ENCODE measurements at regions not wholly inside any gene's neighbourhood (a gene's known extent, or its start where the extent isn't known, plus 50 kb on each side); places are given as distances from the start of the nearest gene placed in this dataset.

- H3K27me3 ChIP-seq (ENCODE audit: insufficient read depth, low read depth, severe bottlenecking) = peaks cover 4% of the 10 kb centered on the region
- no peak overlapping the region for H3K4me3 ChIP-seq (ENCODE audit: low read depth, low read length)
- DNase-seq = no peak
- no peaks in the 10 kb centered on the region for H3K36me3 ChIP-seq
- H3K27ac ChIP-seq = no peak overlapping the region
- TF ChIP-seq, protein P1, sequence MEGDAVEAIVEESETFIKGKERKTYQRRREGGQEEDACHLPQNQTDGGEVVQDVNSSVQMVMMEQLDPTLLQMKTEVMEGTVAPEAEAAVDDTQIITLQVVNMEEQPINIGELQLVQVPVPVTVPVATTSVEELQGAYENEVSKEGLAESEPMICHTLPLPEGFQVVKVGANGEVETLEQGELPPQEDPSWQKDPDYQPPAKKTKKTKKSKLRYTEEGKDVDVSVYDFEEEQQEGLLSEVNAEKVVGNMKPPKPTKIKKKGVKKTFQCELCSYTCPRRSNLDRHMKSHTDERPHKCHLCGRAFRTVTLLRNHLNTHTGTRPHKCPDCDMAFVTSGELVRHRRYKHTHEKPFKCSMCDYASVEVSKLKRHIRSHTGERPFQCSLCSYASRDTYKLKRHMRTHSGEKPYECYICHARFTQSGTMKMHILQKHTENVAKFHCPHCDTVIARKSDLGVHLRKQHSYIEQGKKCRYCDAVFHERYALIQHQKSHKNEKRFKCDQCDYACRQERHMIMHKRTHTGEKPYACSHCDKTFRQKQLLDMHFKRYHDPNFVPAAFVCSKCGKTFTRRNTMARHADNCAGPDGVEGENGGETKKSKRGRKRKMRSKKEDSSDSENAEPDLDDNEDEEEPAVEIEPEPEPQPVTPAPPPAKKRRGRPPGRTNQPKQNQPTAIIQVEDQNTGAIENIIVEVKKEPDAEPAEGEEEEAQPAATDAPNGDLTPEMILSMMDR (IDR thresholded peaks at IDR 0.05; ENCODE audit: low read depth, low read length) = 0 out of 2 replicates have a peak, but pooled peaks have one; percentile 6
- H3K9me3 ChIP-seq (ENCODE audit: severe bottlenecking) = no peaks in the 10 kb centered on the region
These were observed 606.2 kb downstream of the KLHL13 start for GRCh38 chrX:117510453-117510852.

- DNase-seq = no peak
- no peaks in the 10 kb centered on the region for H3K9me3 ChIP-seq (ENCODE audit: severe bottlenecking)
- no peaks in the 10 kb centered on the region for H3K36me3 ChIP-seq
- H3K27ac ChIP-seq = no peak overlapping the region
- no peak overlapping the region for H3K4me3 ChIP-seq (ENCODE audit: low read depth, low read length)
- H3K27me3 ChIP-seq (ENCODE audit: insufficient read depth, low read depth, severe bottlenecking) = peaks cover 6% of the 10 kb centered on the region
- TF ChIP-seq, protein P1 (IDR thresholded peaks at IDR 0.05; ENCODE audit: low read depth, low read length) = no peak
These were observed 608.6 kb downstream of the KLHL13 start for GRCh38 chrX:117508021-117508420.

DNA sequence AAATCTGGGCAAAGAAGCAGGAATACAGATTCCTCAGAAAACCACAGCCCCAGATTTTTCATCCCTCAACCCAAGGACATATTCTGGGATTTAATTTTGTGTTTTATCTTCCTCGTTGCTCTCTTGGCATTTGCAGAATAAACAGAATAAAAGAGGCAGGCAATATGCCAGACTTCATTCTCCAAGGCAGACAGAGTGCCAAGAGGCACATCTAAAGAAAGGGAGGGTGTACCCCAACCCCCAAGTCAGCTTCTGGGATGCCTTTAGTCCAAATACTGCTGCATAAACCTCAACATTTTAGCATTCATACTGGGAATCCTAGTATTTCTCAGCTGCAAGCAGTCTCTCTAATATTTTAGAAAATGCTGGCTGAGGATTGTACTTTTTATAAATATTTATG is 629.2 kb downstream of the KLHL13 start:
- Histone ChIP-seq H3K27me3 (ENCODE audit: insufficient read depth, low read depth, severe bottlenecking) (peaks cover 5% of the 10 kb centered on the region), H3K9me3 (ENCODE audit: severe bottlenecking) (no peaks in the 10 kb centered on the region), H3K36me3 (no peaks in the 10 kb centered on the region), H3K27ac (no peak overlapping the region), H3K4me3 (ENCODE audit: low read depth, low read length) (no peak overlapping the region)
- no peak for DNase-seq
- TF ChIP-seq, protein P1 (IDR thresholded peaks at IDR 0.05; ENCODE audit: low read depth, low read length) = no peak

DNA sequence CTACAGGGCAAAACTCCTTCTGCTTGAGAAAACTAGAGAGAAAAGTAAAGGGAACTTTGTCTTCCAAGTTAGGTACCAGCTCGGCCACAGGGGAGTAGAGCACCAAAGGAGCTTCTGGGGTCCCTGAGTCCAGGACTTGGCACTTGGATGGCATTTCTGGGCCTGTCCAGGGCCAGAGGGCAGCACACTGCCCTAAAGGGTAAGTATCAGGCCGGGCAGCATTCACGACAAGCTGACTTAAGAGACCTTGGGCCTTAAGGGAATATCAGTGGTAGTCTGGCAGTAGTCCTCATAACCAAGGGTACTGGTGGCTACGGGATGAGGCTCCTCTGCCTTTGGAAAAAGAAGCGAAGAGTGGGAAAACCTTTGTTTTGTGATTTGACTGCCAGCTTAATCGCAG is 632.7 kb downstream of the KLHL13 start:
- Histone ChIP-seq H3K36me3 (no peaks in the 10 kb centered on the region), H3K4me3 (ENCODE audit: low read depth, low read length) (no peak overlapping the region), H3K9me3 (ENCODE audit: severe bottlenecking) (no peaks in the 10 kb centered on the region), H3K27me3 (ENCODE audit: insufficient read depth, low read depth, severe bottlenecking) (peaks cover 2% of the 10 kb centered on the region), H3K27ac (no peak overlapping the region)
- DNase-seq = no peak
- TF ChIP-seq, protein P1 (IDR thresholded peaks at IDR 0.05; ENCODE audit: low read depth, low read length) = no peak

DNA sequence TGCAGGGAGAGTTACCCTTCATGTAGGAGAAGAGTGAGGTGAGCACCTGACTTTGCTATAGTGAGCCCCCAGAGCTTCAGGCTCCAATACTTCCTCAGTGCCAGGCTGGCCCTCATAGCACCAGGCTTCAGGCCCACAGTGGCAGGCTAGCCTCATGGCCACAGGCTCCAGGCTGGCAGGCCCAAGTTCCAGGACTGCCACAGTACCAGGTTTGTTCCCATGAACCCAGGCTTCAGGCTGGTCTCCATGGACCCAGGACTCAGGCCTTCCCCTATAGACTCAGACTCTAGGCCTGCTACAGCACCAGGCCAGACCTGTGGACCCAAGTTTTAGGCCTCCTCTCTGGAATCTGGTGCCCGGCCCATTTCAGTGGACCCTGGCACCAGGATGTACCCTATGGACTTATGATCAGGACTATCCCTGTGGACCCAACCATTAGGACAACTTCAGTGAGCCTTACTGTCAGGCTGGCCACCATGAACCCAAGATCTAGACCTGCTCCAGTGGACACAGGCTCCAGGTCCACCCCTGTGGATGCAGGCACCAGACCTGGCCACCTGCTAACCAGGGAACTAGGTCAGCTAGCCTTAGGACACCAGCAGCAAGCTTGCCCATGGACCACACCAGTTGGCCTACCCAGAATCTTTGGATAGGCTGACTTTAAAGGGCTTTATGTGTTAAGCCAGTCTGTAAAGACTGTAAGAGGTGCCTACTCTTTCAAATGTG is 658.2 kb downstream of the KLHL13 start:
- Histone ChIP-seq H3K27me3 (ENCODE audit: insufficient read depth, low read depth, severe bottlenecking) (no peaks in the 10 kb centered on the region), H3K27ac (no peak overlapping the region), H3K4me3 (ENCODE audit: low read depth, low read length) (no peak overlapping the region), H3K9me3 (ENCODE audit: severe bottlenecking) (peaks cover 2% of the 10 kb centered on the region), H3K36me3 (no peaks in the 10 kb centered on the region)
- DNase-seq = no peak
- TF ChIP-seq, protein P1 (IDR thresholded peaks at IDR 0.05; ENCODE audit: low read depth, low read length) = no peak

GRCh38 chrX:117455787-117456186 is 660.8 kb downstream of the KLHL13 start:
- TF ChIP-seq, protein P1 (IDR thresholded peaks at IDR 0.05; ENCODE audit: low read depth, low read length) = no peak
- Histone ChIP-seq H3K27me3 (ENCODE audit: insufficient read depth, low read depth, severe bottlenecking) (no peaks in the 10 kb centered on the region), H3K27ac (no peak overlapping the region), H3K9me3 (ENCODE audit: severe bottlenecking) (no peaks in the 10 kb centered on the region), H3K4me3 (ENCODE audit: low read depth, low read length) (no peak overlapping the region), H3K36me3 (no peaks in the 10 kb centered on the region)
- no peak for DNase-seq

Measured in WERI-Rb-1 (cell line).